AG08395 (cell line): ENCODE measurements at regions not wholly inside any gene's neighbourhood (a gene's known extent, or its start where the extent isn't known, plus 50 kb on each side); places are given as distances from the start of the nearest gene placed in this dataset.
A peak's percentile ranks its signal among the peaks of the same experiment; 100 is the strongest.

Source experiments
- DNase-seq: peaks from one replicate; pipeline ENCODE4 v3.0.0; 2012; ENCODE audit warnings: mixed read lengths, low spot score

DNA sequence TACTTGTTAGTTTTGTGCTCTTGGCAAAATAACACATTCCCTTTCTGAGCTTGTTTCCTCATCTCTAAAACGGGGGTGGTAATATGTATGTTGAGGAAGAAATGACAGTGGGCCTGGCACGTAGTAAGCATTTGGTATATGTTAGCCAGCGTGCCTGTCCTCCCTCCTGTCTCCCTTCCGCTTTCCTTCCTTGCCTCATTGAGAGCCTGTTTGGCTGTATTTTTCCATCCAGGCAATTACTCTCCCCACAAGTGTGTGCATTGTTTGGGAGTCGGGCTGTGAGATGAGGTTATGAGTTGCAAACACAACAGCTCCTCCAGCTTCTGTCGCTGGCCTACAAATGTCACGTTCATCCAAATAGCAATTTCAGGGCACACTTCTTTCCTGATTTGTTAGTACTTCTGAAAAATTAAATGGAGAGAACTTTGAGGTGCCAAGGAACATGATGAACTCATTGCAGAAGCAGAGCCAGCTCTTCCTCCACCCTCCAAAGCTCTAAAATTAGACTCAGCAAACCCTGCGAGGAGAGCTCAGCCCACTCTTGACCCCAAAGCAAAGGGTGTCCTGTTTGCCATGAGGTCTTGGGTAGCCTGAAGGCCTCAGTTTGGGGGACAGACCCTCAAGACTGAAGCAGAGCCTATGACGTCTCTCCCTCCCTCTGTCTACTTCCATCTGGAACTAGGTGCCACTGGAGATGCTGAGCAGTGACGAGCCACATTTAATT lies 50.7 kb upstream of the TOX2 start:
- DNase-seq: no peak

DNA sequence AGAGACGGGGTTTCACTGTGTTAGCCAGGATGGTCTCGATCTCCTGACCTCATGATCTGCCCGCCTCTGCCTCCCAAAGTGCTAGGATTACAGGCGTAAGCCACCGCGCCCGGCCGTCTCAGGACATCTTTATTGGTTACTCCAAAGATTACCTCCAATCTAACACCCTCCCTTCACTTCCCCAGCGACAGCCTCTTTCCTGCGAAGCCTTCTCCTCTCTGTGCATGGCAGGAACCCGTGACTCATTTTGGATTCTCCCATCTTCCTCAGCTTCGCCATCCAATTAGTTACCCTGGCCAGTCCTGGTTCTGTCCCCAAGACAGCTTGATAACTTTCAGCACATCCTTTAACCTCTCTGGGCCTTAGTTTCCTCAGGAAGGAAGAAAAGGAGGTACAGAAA lies 51.3 kb upstream of the TOX2 start:
- no peak for DNase-seq

DNA sequence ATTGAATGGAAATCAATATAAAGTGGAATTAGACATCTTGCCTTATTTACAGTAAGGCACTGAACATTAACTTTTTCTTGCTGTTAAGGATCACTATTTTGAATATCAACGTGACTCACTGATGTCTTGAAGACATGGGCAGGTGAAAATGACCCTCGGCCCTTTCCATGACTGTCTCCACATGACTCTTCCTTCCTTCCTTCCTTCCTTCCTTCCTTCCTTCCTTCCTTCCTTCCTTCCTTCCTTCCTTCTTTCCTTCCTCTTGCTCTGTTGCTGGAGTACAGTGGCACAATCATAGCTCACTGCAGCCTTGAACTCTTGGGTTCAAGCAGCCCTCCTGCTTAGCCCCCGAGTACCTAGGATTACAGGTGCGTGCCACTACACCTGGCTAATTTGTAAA lies 52.2 kb upstream of the TOX2 start:
- DNase-seq: no peak

DNA sequence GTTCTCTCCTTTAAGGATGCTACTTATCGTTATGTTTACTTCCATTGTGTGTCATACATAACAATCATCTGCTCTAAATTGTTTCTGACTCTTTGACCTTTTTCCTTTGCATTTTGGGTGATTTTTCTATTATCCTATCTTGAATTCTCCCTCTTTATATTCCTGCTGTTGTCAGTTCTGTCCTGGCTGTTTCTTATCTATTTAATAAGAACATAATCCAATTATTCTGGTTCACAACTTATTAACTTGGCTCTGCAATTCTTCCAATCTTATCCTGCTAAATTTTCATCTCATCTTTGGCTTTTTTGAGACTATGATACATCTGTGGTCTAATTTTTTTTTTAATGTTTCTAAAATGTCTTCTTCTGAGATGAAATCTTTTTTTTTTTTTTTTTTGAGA lies 54.7 kb upstream of the TOX2 start:
- no peak for DNase-seq

DNA sequence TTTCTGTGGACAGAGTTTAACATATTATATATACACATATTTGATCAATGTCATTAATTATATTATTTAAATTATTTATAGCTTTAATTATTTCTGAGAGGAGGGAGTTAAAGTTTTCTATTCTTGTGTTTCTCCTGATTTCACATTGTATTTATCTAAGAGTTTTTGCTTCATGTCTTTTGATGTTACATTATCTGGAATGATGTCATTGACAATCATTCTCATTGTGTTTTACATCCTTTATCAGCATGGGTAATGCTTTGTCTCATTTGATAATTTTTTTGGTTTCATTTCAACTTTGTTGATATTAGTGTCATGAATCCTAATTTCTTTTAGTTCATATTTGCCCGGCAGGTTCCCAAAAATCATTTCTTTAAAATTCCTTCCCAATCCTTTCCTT lies 56.7 kb upstream of the TOX2 start:
- DNase-seq: no peak

DNA sequence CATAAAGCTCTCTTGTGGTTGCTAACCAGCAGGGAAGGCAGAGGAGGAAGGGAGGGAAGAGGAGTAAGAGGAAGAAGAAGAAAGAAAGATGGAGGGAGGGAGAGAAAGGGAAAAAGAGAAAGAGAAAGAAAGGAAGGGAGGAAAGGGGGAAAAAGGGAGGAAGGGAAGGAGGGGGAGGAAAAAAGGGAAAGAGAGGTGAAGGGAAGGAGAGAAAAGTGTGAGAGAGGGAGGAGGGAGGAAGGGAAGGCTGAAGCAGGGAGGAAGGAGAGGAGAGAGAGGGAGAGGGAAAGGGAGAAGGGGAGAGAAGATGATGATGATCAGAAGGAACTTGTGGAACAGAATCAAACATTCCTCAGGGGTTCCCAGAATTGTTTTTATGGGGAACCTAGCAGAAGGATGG lies 57.5 kb upstream of the TOX2 start:
- no peak for DNase-seq

DNA sequence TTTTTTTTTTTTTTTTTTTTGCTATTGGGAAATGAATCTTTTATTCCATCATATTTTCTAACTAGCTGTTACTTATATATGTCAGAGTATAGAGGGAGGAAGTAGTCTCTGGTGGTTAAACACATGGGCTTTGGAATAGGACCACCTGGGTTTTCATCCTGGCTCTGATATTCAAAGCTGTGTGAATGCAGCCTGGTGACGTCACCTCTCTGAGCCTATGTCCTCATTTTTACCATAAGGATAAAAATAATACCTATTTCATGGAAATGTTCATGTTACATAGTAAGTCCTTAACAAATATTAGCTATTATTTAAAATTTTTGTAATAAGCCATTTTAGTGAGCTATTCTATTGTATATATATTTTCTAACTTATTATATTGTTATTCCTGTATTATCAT lies 58.8 kb upstream of the TOX2 start:
- DNase-seq: no peak

DNA sequence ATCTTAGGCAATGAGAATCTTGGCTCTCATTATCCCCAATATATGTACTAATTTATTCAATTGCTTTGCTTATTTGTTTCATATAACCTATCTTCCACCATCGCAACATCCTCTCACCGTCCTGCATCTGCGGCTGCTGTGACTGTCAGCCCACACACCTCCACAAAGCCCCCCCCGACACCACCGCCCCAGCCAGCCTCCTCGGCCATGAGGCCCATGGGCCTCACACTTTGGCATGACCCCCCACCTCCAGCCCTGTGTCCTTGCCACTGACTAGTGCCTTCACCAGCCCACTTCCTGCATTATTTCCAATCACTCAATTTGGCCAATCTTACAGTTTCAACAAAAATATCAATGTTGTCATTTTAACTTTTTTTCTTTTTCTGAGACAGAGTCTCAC lies 60.7 kb upstream of the TOX2 start:
- DNase-seq: no peak

DNA sequence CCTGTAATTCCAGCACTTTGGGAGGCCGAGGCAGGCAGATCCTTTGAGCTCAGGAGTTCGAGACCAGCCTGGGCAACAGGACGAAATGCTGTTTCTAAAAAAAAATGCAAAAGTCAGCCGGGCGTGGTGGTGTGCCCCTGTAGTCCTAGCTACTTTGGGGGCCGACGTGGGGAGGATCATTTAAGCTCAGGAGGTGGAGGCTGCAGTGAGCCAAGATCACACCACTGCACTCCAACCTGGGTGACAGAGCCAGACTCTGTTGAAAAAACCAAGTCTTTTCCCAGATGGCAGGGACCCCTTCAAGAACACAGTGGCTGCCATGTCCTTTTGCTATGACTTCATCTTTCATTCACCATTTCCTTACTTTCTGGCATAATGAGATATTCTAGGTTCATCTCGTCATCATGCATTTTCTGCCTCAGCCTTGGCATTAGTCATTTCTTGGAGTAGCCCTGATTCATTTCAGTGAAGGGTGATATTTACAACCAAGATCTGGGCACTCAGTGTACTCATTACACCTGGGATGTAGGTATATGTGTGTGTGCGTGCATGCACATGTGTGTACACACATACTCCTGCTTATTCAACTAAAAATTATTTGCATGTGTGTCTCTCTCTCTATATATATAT lies 61.4 kb upstream of the TOX2 start:
- no peak for DNase-seq

DNA sequence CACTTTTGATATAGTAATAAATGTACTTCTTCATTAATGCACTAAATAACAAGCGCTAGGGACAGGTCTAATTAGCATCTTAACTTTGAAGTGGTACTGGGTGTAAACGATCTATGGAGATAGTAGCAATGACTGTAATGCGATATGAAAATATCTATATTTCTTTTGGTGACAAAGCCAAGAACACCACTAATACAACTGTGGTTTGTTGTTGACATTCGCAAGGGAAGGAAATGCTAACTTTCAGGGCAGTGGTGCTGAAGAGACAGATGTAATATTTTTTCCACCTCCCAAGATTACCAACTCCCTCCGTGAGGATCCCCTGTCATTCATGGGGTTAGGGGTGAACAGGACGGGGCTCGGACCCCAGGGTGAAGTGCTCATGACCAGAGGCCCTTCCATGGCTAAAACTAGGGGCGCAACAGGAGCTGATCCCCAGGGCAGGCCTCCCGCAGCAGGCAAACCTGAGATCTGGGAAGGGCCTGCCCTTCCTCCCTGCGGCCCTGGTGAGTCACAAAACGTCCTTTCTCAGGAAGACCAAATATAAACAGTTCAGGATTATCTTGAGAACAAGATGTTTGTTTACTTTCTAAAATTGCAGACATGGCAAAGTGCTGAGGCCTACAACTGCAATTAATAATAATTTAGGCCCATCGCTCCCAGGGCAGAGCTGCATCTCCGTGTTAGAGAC lies 65.0 kb upstream of the TOX2 start:
- peak; percentile 61 for DNase-seq

DNA sequence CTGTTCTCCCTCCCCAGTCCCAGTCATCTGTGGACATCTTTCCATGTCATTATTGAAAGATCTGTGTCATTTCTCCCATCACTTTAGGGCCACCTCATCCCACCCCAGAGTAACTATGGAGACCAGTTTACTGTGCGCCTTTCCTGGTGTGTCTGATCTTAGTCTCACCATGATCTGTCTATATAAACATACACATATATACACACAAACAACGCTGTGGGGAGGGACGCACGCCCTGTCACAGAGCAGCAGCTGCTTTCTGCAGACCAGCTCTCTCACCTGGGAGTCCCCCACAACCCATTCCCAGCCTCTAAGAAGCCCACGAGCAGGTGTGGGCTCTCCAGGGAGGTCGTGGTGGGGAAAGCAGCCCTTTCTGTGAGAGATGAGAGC lies 68.1 kb upstream of the TOX2 start:
- DNase-seq: no peak

DNA sequence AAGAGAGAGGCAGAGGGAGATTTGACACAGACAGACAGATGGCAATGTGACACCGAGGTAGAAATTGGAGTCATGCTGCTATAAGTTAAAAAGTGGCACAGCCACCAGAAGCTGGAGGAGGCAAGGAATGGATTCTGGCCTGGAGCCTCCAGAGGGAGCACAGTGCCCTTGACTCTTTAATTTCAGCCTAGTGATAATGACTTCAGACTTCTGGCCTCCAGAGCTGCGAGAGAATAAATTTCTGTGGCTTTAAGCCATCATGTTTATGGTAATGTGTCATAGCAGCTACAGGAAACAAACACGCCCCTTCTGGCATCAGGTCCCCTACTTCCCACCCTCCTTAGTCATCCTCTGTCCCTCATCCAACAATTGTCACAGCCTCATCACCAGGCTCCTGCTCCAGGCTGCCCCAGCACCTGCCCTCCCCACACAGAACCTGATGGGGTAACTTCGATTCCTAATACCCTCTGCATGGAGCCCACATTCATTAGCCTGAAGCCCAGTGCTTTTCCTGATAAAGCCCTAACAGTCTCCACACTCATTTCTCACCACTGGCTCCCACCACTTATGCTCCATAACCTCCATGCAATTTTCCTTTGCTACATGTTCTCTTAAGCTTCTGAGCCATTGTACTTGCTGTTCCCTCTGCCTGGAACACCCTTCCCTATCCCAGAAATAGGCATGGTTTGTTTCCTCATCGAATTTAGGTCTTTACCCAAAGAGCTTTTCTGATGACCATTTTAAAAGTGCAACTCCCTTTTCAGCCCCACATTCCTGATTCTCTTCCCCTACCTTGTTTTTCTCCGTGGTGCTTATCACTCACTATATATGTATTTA lies 69.7 kb upstream of the TOX2 start:
- peak; percentile 96 for DNase-seq

DNA sequence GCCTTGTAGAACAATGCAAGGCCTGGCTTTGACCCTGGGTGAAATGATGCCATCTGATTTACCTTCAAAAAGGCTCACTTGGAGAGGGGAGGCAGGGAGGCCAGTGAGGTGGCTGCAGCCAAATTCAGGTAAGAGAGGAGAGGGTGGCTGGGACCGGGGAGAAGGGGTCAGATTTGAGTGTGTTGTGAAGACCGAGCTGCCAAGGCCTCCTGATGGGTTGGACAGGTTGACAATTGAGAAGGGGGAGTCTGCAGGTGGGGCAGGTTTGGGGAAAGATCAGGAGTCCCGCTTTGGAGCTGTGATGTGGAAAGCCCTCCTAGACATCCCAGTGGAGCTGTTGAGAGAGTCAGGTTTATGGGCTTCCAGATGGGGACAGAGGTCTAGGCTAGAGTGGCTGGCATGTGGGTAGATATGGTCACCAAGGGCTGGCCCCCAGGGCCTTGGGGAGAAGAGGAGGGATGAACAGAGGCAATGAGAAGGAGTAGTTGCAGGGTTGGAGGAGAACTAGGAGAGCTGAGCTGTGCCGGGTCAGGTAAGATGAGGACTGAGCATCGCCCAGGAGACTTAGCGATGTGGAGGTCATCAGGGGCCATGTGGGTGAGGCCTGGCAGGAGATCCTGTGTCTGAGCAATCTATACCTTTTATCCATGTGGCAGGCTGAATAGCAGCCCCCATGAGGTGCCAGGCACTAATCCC lies 70.5 kb upstream of the TOX2 start:
- no peak for DNase-seq

DNA sequence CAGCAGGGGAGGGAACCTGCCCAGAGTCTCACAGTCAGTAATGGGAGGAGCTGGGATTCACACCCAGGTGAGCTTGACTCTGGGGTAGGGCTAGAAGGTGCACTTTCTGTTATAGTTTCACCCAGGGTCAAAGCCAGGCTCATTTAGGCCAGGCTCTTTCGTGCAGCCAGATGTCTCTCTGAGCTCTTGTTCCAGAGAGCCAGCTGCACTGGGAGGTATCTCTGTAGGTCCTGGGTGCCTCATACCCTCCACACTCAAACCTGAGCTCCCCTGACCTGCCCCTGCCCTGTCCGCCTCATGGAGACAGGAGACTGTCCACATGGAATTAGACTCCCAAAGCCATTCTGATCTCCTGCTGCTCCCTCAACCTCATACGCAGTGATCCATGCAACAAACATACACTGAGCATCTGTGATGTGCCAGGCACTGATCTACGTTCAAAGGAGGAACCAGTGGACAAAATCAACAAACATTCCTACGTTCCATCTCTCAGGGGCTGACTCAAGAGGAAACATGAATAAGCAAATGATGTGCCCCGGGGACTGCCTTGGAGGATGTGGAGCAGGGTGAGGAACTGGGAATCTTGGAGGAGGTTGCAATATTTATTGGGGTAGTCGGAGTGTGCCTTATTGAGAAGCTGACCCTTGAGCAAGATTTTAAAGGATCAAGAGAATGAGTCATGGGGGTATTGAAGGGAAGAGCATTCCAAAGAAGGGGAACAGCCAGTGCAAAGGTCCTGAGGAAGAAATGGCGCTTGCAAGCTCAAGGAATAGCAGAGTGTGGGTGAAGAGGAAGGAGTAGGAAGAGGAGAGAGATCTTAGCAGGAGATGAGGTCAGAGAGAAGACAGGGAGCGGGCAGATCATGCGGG lies 71.3 kb upstream of the TOX2 start:
- DNase-seq: peak; percentile 82

DNA sequence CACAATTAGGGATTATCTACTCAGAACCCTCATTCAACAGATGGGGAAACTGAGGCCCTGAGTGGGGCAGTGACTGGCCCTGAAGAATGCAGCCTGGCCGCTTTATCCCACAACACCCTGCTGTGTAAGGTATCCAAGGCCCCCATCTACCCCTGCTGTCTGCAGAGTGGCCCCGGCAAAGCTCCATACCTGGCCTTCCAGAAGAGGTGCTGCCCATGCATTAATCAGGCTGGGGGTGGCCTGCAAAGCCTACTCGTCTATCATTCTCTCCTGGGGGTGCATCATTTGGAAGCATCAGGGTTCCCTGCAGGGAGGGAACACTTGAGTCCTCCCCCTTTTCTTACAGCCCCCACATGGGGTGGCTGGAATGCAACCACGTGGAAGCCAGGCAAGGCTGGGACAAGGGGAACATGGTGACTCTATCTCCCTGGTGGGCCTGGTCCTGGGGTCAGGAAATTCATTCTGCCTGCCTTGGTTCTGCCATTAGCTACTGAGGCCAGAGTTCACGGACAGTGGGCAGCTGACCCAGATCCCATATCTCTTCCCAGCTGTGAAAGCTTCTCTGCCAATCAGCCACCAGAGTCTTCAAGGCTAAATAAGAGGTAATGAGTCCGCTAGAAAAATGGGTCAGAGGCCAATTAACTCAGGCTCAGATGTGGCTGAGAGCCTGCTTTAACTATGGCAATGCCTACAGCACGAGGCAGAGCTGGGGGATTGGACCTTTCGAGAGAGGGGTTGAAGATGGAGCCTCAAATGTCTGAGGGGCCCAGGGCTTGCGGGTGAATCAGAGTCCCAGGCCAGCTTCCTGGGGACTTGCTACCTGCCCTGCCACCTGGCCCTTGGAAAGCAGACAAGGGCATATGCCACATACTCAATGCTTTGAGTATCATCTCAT lies 72.3 kb upstream of the TOX2 start:
- DNase-seq: no peak

DNA sequence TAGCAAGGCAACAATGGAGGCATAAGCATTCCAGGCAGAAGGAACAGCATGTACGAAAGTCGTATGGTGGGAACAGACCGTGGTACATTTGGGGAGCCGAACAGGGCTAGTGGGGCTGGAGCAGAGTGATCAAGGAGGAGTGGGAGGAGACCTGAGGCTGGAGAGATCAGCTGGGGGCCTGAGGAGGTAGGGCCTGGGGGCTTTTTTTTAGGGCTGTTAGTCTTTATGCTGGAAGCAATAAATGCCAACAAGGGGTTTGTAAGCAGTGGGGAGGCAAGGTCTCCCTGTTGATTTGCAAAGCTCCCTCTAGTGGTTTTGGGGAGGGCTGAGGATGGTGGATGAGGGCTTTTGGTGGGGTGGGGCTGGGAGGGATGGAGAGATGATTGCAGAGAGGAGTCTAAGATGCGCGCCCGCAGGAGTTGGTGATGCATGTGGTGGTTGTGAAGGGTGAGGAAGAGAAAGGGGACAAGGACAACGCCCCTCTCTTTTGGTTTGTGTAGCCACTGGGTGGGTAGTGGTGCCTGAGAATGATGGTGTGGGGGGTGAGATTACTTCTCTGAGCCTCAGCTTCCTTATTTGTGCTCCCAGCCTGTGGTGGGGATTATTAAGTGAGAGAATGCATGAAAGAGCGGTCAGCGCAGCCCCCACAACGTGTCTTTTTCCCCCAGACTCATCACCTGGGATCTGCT lies 74.1 kb upstream of the TOX2 start:
- no peak for DNase-seq

DNA sequence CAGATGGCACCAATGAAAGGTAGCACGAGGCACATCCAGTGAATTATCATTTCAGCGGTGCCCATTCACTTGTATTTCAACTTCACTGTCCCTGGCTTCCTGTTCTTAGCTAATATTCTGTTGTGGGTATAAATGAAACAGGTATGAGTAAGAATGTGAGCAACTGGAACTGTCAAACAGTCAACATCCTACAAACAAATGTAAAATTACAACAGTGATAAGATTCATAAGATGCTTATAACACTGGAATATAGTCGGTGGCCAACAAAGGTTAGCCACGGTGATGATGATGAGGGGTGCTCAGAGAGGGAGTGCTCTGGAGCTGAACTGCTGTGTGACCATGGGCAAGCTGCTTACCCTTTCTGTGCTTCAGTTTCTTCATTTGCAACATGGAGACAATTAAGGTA lies 74.9 kb upstream of the TOX2 start:
- no peak for DNase-seq

DNA sequence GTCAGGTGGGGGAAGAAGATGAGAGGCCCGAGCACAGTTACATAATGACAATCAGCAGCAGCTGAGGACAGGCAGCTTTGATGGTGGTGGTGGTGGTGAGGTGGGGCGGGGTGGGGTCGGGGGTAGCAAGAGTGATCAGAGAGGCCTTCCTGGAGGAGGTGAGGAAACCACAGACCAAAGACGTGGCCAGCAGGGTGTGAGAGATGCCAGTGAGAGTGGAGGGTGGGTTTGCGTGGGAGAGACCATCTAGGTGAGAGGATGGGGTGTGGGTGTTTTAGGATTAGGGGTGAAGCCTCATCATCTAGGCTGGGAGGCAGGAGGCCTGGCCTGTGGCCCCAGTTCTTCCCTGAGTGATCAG lies 76.0 kb upstream of the TOX2 start:
- no peak for DNase-seq
